NT2/D1 (cell line): ENCODE measurements at regions not wholly inside any gene's neighbourhood (a gene's known extent, or its start where the extent isn't known, plus 50 kb on each side); places are given as distances from the start of the nearest gene placed in this dataset.

Experiments used
- DNase-seq: peaks from one replicate; pipeline ENCODE4 v3.0.0-alpha.2; 2011; ENCODE audit warnings: low read depth, low spot score
- H3K27me3 ChIP-seq: 2 replicates; pipeline ENCODE4 v1.6.0; 2011; ENCODE audit warnings: mild to moderate bottlenecking; ENCODE audit not compliant: insufficient read length, insufficient read depth
- H3K36me3 ChIP-seq: 2 replicates; pipeline ENCODE4 v1.6.1; 2011; ENCODE audit warnings: mild to moderate bottlenecking, low read length, mixed read lengths; ENCODE audit not compliant: insufficient read depth, insufficient read length
- H3K4me1 ChIP-seq: 2 replicates; pipeline ENCODE4 v1.5.1; 2011; ENCODE audit not compliant: insufficient read depth, insufficient read length
- H3K4me3 ChIP-seq: 2 replicates; pipeline ENCODE4 v1.5.1; 2011; ENCODE audit warnings: low read depth; ENCODE audit not compliant: insufficient read length
- H3K9ac ChIP-seq: 2 replicates; pipeline ENCODE4 v1.6.0; 2011; ENCODE audit warnings: low read depth; ENCODE audit not compliant: insufficient read length
- H3K9me3 ChIP-seq: 2 replicates; pipeline ENCODE4 v1.5.1; 2011; ENCODE audit warnings: mild to moderate bottlenecking, low read length; ENCODE audit not compliant: insufficient read depth
- SUZ12 ChIP-seq: IDR thresholded peaks from 2 replicates; pipeline ENCODE4 v1.6.1; 2011; ENCODE audit not compliant: insufficient read length, insufficient read depth; ENCODE audit errors: extremely low read depth
- YY1 ChIP-seq: IDR thresholded peaks from 2 replicates; pipeline ENCODE4 v1.6.1; 2011; ENCODE audit not compliant: insufficient read length, insufficient read depth
- ZNF274 ChIP-seq: IDR thresholded peaks from 2 replicates; pipeline ENCODE4 v1.6.1; 2011; ENCODE audit warnings: mild to moderate bottlenecking, low read depth, low read length

GRCh38 chr1:20423169-20423795, 62.7 kb downstream of the CAMK2N1 start:
- Histone ChIP-seq H3K9me3 (peaks cover 18% of the 10 kb centered on the region), H3K27me3 (peaks cover 4% of the 10 kb centered on the region), H3K4me1 (no peaks in the 10 kb centered on the region), H3K9ac (no peak overlapping the region), H3K4me3 (no peak overlapping the region), H3K36me3 (no peaks in the 10 kb centered on the region)
- no peak for DNase-seq
- TF ChIP-seq SUZ12, result no peak
- no peak for TF ChIP-seq YY1
- no peak for TF ChIP-seq ZNF274

- TF ChIP-seq YY1 (no peak), ZNF274 (no peak), SUZ12 (no peak)
- Histone ChIP-seq H3K4me3 (no peak overlapping the region), H3K9ac (no peak overlapping the region), H3K27me3 (peaks cover 4% of the 10 kb centered on the region), H3K9me3 (peaks cover 18% of the 10 kb centered on the region), H3K36me3 (no peaks in the 10 kb centered on the region), H3K4me1 (no peaks in the 10 kb centered on the region)
- no peak for DNase-seq
Observed at GRCh38 chr1:20421441-20421840, 64.6 kb downstream of the CAMK2N1 start.

DNA sequence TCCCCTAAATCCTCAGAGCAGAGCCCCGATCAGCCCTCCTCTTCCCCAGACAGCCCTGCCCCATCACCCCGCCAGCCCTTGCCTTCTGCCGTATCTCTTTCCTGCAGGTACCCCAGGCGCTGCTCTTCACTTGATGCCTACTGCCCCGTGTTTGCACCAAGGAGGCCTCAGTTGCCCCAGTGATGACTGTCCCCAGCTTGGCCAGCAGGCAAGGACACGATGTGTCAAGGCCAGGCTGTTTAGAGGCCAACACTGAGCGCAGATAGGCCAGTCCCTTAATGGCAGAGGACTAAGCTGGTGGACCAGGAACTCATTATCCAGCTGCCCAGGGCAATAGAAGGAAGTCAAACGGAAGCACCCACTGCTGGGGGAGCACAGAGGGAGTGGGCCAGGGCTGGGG, 68.4 kb downstream of the CAMK2N1 start:
- Histone ChIP-seq H3K27me3 (peaks cover 7% of the 10 kb centered on the region), H3K4me1 (no peaks in the 10 kb centered on the region), H3K4me3 (no peak overlapping the region), H3K9me3 (peaks cover 1% of the 10 kb centered on the region), H3K36me3 (no peaks in the 10 kb centered on the region), H3K9ac (no peak overlapping the region)
- TF ChIP-seq ZNF274 (no peak), YY1 (no peak), SUZ12 (no peak)
- no peak for DNase-seq

DNA sequence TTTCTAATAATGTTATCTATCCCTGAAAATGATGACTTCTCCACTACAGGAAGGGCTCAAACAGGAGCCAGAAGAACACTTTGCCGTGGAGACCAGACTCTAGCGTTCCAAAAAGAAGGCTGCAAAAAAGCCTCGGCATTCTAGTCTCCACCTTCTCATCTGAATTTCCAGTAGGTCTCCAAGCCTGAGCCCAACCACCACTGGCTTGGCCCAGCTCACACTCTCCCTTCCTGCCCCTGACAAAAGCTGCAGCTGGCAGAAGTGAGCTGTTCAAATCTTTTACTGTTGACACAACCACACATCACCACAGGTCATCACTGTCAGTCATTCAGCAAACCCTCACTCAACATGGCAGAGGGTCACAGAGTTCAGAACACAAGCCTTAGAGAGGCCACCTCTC, 69.3 kb downstream of the CAMK2N1 start:
- H3K9ac ChIP-seq, result no peak overlapping the region
- peaks cover 6% of the 10 kb centered on the region for H3K27me3 ChIP-seq
- H3K36me3 ChIP-seq, result no peaks in the 10 kb centered on the region
- peaks cover 1% of the 10 kb centered on the region for H3K4me1 ChIP-seq
- no peak for DNase-seq
- TF ChIP-seq ZNF274, result no peak
- no peak for TF ChIP-seq YY1
- TF ChIP-seq SUZ12, result no peak
- H3K4me3 ChIP-seq, result no peak overlapping the region
- no peaks in the 10 kb centered on the region for H3K9me3 ChIP-seq

- Histone ChIP-seq H3K27me3 (peaks cover 18% of the 10 kb centered on the region), H3K4me1 (peaks cover 11% of the 10 kb centered on the region), H3K4me3 (no peak overlapping the region), H3K36me3 (no peaks in the 10 kb centered on the region), H3K9me3 (no peaks in the 10 kb centered on the region), H3K9ac (no peak overlapping the region)
- no peak for DNase-seq
- TF ChIP-seq ZNF274, result no peak
- TF ChIP-seq YY1, result no peak
- no peak for TF ChIP-seq SUZ12
Observed at GRCh38 chr1:20413776-20414140, 72.3 kb downstream of the CAMK2N1 start.

- H3K4me3 ChIP-seq, result no peak overlapping the region
- H3K9ac ChIP-seq, result no peak overlapping the region
- no peaks in the 10 kb centered on the region for H3K9me3 ChIP-seq
- DNase-seq, result no peak
- H3K27me3 ChIP-seq, result peaks cover 19% of the 10 kb centered on the region
- TF ChIP-seq ZNF274, result no peak
- no peak for TF ChIP-seq YY1
- no peak for TF ChIP-seq SUZ12
- no peaks in the 10 kb centered on the region for H3K36me3 ChIP-seq
- peaks cover 11% of the 10 kb centered on the region for H3K4me1 ChIP-seq
Observed at GRCh38 chr1:20413136-20413775, 72.8 kb downstream of the CAMK2N1 start.

DNA sequence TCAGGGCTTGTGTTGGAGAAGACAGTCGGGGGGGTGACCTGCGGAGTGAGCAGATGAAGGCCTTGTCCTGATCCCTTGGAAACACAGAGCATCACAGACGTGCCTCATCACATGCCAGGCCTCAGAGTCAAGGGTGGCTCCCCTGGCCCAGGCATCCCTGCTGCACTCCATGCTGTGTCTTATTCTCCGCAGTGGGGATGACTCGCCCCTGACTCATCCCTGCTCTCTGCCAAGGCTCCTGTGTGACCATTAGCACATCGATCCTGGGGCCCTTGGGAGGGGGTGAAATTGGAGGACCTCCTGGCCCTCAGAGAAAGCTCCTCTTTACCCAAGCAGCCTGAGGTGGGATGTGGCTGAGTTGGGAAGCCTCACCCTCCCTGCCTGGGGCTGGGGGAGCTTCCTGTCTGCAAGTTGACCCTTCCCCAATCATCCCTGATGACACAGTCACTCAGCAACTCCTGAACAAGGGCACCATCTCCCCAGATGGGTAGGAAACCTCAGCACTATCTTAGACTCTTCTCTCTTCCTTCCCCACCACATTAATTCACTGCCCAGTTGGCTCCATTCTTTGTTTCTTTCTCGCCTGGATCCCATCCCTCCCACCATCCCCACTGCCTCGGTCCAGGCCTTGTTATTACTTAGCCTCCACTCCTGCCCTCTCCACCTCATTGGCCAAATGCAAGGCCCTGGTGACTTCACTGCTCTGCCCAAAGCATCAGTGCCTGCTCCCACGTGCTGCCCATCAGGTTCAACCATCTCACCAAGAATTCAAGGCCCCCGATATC, 74.6 kb downstream of the CAMK2N1 start:
- no peak for DNase-seq
- no peaks in the 10 kb centered on the region for H3K9me3 ChIP-seq
- no peak for TF ChIP-seq ZNF274
- no peak for TF ChIP-seq SUZ12
- no peak for TF ChIP-seq YY1
- H3K36me3 ChIP-seq, result no peaks in the 10 kb centered on the region
- no peak overlapping the region for H3K4me3 ChIP-seq
- H3K4me1 ChIP-seq, result peaks cover 11% of the 10 kb centered on the region
- peaks cover 19% of the 10 kb centered on the region for H3K27me3 ChIP-seq
- no peak overlapping the region for H3K9ac ChIP-seq
